Panc1 (cell line): ENCODE measurements at regions not wholly inside any gene's neighbourhood (a gene's known extent, or its start where the extent isn't known, plus 50 kb on each side); places are given as distances from the start of the nearest gene placed in this dataset.

Experiments
- ATAC-seq: fragments of 200-7000 bp; cut with Tn5 transposase; 2 replicates; pipeline ENCODE4 v1.9.1; 2020; ENCODE audit warnings: mild to moderate bottlenecking, moderate library complexity
- BruUV-seq: library from RNA; stranded (reverse); fragments of 400-500 nt; replicated peaks from 2 replicates; lab custom pipeline; 2021; lab: Mats Ljungman, UMichigan
- CTCF ChIA-PET: fragments of 300-600 bp; sonication (Branson Sonifier 250); formaldehyde crosslinking; loops from one replicate; lab custom pipeline; 2022; ENCODE audit warnings: antibody characterized with exemption; lab: Charles Lee
- POLR2A ChIA-PET: fragments of 300-600 bp; sonication (Branson Sonifier 250); formaldehyde crosslinking; loops from one replicate; lab custom pipeline; 2022; ENCODE audit warnings: antibody characterized with exemption; lab: Charles Lee
- DNase-seq: peaks from one replicate; pipeline ENCODE4 v3.0.0-alpha.2; 2010; ENCODE audit warnings: low read depth, low spot score
- H3K27ac ChIP-seq: 2 replicates; pipeline ENCODE4 v1.5.1; 2011; ENCODE audit warnings: mild to moderate bottlenecking, low read length, inconsistent platforms
- H3K27me3 ChIP-seq: fragments of 200-500 bp; sonication (Bioruptor generic); 2 replicates; pipeline ENCODE4 v1.6.0; 2014; ENCODE audit warnings: low read length, inconsistent platforms; ENCODE audit not compliant: control insufficient read depth, insufficient read depth
- H3K36me3 ChIP-seq: fragments of 200-500 bp; sonication (Bioruptor generic); 2 replicates; pipeline ENCODE4 v1.5.1; 2014; ENCODE audit warnings: inconsistent platforms, mild to moderate bottlenecking, low read length, moderate library complexity; ENCODE audit not compliant: control insufficient read depth, insufficient read depth
- H3K4me1 ChIP-seq: 2 replicates; pipeline ENCODE4 v1.5.1; 2011; ENCODE audit warnings: inconsistent platforms, mild to moderate bottlenecking, low read length, moderate library complexity; ENCODE audit not compliant: control insufficient read depth, insufficient read depth
- H3K4me3 ChIP-seq, 2 experiments: 2 replicates each; pipeline ENCODE4 v1.5.1; 2011 to 2012; ENCODE audit warnings: low read depth in 2 of 2, low read length in 2 of 2, mild to moderate bottlenecking in 2 of 2, inconsistent platforms in 1 of 2, moderate library complexity in 1 of 2
- H3K9me3 ChIP-seq: fragments of 200-500 bp; sonication (Bioruptor generic); 2 replicates; pipeline ENCODE4 v1.5.1; 2014; ENCODE audit warnings: low read depth, mild to moderate bottlenecking, inconsistent platforms, low read length, moderate library complexity; ENCODE audit not compliant: control insufficient read depth, insufficient read depth
- POLR2AphosphoS5 ChIP-seq: IDR thresholded peaks from 2 replicates; pipeline ENCODE4 v1.6.1; 2012; ENCODE audit warnings: mild to moderate bottlenecking, low read depth, low read length, moderate library complexity
- SIN3A ChIP-seq: IDR thresholded peaks from 2 replicates; pipeline ENCODE4 v1.6.1; 2012; ENCODE audit warnings: low read depth, mild to moderate bottlenecking, low read length, moderate library complexity, borderline replicate concordance; ENCODE audit not compliant: insufficient read depth
- TCF7L2 ChIP-seq: IDR thresholded peaks from 2 replicates; pipeline ENCODE4 v1.6.1; 2011; ENCODE audit warnings: mild to moderate bottlenecking, low read depth, low read length, inconsistent platforms
- in situ Hi-C: cut with HindIII; loops from 2 replicates; pipeline ENCODE4 v1.10.0; 2016; ENCODE audit warnings: low sequenced_read_pairs, low pct_unique_long_range_greater_than_20kb
- intact Hi-C: fragments of 100-400 bp; cut with micrococcal nuclease; formaldehyde crosslinking; loops from one replicate; pipeline ENCODE4 v1.10.0; 2022; ENCODE audit not compliant: unreplicated experiment
- TF ChIP-seq, protein P1 (sequence below), 2 experiments: IDR thresholded peaks; 2 replicates each; pipeline ENCODE4 v1.6.1; 2011 to 2012; ENCODE audit warnings: low read depth in 2 of 2, control low read depth in 1 of 2, low read length in 1 of 2, mild to moderate bottlenecking in 1 of 2, moderate library complexity in 1 of 2; ENCODE audit not compliant: insufficient read depth in 1 of 2
- TF ChIP-seq, protein P2 (sequence below): fragments of 450-650 bp; IDR thresholded peaks from 2 replicates; pipeline ENCODE4 v1.5.1; 2017; ENCODE audit warnings: mild to moderate bottlenecking

DNA sequence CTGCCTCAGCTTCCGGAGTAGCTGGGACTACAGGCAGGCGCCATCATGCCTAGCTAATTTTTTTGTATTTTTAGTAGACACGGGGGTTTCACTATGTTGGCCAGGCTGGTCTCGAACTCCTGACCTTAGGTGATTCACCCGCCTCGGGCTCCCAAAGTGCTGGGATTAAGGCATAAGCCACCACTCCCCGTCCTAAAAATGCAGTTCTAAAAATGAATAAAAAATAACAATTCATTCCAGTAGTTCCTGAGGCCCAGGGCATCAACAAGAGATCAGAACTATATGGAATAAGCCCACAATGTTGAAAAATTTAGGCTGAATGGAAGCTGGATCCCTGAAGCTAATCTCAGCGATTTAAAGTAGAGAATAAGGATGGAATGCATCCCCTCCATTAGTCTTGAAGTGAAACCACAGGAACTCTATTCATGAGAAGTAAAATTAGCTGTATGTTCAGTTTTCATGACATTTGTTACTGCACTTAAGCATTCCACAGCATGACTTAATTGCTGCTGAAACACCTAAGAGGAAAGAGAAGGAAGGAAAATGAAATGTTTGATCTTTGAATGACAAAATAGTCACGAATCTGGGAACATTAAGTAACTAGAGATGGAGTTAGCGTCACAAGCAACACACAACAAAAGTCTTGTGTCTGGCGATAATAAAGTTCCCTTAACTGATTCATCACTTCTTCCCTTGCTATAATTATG lies 80.4 kb upstream of the RIPOR2 start:
- no TSS peak for BruUV-seq
- no peaks in the 10 kb centered on the region for H3K36me3 ChIP-seq
- no peak for TF ChIP-seq TCF7L2
- no peak for TF ChIP-seq POLR2AphosphoS5
- TF ChIP-seq, protein P1, sequence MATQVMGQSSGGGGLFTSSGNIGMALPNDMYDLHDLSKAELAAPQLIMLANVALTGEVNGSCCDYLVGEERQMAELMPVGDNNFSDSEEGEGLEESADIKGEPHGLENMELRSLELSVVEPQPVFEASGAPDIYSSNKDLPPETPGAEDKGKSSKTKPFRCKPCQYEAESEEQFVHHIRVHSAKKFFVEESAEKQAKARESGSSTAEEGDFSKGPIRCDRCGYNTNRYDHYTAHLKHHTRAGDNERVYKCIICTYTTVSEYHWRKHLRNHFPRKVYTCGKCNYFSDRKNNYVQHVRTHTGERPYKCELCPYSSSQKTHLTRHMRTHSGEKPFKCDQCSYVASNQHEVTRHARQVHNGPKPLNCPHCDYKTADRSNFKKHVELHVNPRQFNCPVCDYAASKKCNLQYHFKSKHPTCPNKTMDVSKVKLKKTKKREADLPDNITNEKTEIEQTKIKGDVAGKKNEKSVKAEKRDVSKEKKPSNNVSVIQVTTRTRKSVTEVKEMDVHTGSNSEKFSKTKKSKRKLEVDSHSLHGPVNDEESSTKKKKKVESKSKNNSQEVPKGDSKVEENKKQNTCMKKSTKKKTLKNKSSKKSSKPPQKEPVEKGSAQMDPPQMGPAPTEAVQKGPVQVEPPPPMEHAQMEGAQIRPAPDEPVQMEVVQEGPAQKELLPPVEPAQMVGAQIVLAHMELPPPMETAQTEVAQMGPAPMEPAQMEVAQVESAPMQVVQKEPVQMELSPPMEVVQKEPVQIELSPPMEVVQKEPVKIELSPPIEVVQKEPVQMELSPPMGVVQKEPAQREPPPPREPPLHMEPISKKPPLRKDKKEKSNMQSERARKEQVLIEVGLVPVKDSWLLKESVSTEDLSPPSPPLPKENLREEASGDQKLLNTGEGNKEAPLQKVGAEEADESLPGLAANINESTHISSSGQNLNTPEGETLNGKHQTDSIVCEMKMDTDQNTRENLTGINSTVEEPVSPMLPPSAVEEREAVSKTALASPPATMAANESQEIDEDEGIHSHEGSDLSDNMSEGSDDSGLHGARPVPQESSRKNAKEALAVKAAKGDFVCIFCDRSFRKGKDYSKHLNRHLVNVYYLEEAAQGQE (IDR thresholded peaks at IDR 0.05; ENCODE audit: insufficient read depth in 1 of 2, low read depth in 2 of 2, low read length in 1 of 2): no peak
- TF ChIP-seq, protein P2, sequence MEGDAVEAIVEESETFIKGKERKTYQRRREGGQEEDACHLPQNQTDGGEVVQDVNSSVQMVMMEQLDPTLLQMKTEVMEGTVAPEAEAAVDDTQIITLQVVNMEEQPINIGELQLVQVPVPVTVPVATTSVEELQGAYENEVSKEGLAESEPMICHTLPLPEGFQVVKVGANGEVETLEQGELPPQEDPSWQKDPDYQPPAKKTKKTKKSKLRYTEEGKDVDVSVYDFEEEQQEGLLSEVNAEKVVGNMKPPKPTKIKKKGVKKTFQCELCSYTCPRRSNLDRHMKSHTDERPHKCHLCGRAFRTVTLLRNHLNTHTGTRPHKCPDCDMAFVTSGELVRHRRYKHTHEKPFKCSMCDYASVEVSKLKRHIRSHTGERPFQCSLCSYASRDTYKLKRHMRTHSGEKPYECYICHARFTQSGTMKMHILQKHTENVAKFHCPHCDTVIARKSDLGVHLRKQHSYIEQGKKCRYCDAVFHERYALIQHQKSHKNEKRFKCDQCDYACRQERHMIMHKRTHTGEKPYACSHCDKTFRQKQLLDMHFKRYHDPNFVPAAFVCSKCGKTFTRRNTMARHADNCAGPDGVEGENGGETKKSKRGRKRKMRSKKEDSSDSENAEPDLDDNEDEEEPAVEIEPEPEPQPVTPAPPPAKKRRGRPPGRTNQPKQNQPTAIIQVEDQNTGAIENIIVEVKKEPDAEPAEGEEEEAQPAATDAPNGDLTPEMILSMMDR: no peak
- TF ChIP-seq SIN3A: no peak
- no peak for DNase-seq
- no peaks in the 10 kb centered on the region for H3K9me3 ChIP-seq
- H3K4me3 ChIP-seq: no peak overlapping the region
- peaks cover 13% of the 10 kb centered on the region for H3K27me3 ChIP-seq
- H3K4me1 ChIP-seq: no peaks in the 10 kb centered on the region
- POLR2A ChIA-PET: interaction anchor here (0.6 kb wide), 1 partner anchor 11 kb away, joined by 3 read pairs; no protein-coding TSS in a partner anchor
- CTCF ChIA-PET: no interaction called here
- no peak for ATAC-seq
- no peak overlapping the region for H3K27ac ChIP-seq
- in situ Hi-C loops: no loop called here
- intact Hi-C loops: no loop called here

DNA sequence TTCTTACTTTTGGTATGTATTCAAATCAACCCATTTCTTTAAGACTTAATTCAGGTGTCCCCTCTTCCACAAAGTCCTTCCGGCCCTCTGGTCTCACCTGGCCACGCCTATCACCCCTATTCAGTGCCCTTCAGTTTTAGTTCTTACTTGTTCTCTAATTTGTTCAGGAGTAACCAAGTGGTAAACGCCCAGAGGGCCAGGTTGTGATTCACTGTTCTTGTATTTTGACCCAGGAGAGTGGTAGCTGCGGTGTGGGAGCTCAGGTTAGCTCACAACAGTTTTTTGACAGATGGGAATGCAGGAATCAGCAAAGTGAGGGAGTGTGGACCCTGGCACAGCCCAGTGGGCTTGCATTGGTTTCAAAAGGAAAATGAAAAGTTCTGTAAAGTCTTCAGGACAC lies 81.7 kb upstream of the RIPOR2 start:
- no peaks in the 10 kb centered on the region for H3K4me1 ChIP-seq
- no peaks in the 10 kb centered on the region for H3K36me3 ChIP-seq
- DNase-seq (no peak), ATAC-seq (no peak)
- intact Hi-C loops: no loop called here
- no peak overlapping the region for H3K4me3 ChIP-seq
- no TSS peak for BruUV-seq
- ChIA-PET CTCF (interaction anchor here (0.6 to 1.2 kb wide), 4 partner anchors 26 to 162 kb away, joined by 3 to 5 read pairs (median 4); no protein-coding TSS in a partner anchor), POLR2A (no interaction called here)
- no peak overlapping the region for H3K27ac ChIP-seq
- TF ChIP-seq POLR2AphosphoS5 (no peak), TCF7L2 (no peak), SIN3A (no peak)
- TF ChIP-seq, protein P2: no peak
- TF ChIP-seq, protein P1 (IDR thresholded peaks at IDR 0.05; ENCODE audit: insufficient read depth in 1 of 2, low read depth in 2 of 2, low read length in 1 of 2): no peak
- H3K9me3 ChIP-seq: no peaks in the 10 kb centered on the region
- peaks cover 13% of the 10 kb centered on the region for H3K27me3 ChIP-seq
- in situ Hi-C loops: no loop called here
